Astrocyte of the cerebellum (primary cell): ENCODE measurements at regions not wholly inside any gene's neighbourhood (a gene's known extent, or its start where the extent isn't known, plus 50 kb on each side); places are given as distances from the start of the nearest gene placed in this dataset.
"Not testable (repeated sequence)": the region's sequence is repeated elsewhere in the genome, so short reads cannot be mapped to it uniquely, and the experiment has no call there.

Source experiments
- DNase-seq: peaks from one replicate; pipeline ENCODE4 v3.0.0-alpha.2; 2011; ENCODE audit warnings: low read depth
- H3K4me3 ChIP-seq: 2 replicates; pipeline ENCODE4 v1.5.1; 2011; ENCODE audit warnings: mild to moderate bottlenecking, low read depth, low read length, moderate library complexity
- CTCF ChIP-seq: IDR thresholded peaks from 2 replicates; pipeline ENCODE4 v1.5.1; 2012; ENCODE audit warnings: low read length, low read depth, moderate library complexity, mild to moderate bottlenecking; ENCODE audit errors: missing control alignments
- in situ Hi-C: cut with HindIII; loops from 2 replicates; pipeline ENCODE4 v1.10.0; 2017; ENCODE audit warnings: low sequenced_read_pairs

DNA sequence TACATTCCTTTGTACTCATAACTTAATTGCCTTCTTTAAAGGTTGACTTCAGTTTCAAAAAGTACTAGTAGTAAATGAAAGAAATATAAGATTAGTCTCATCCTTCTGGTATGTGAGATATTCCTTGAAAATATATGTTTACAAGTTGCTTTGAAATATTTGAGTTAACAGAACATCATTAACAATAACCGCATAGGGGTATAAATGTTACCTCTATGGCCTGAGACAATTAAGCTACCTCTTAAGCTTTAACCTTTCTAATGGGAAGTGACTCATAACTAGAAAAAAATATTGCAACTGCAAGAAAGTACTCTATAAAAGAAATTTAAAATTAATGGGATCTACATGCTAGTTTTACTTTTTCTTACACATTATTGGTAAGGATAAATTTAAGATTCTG is 399.0 kb downstream of the CDH10 start:
- DNase-seq, result no peak
- in situ Hi-C loops, result no loop called here
- H3K4me3 ChIP-seq, result no peak overlapping the region
- TF ChIP-seq CTCF, result no peak

DNA sequence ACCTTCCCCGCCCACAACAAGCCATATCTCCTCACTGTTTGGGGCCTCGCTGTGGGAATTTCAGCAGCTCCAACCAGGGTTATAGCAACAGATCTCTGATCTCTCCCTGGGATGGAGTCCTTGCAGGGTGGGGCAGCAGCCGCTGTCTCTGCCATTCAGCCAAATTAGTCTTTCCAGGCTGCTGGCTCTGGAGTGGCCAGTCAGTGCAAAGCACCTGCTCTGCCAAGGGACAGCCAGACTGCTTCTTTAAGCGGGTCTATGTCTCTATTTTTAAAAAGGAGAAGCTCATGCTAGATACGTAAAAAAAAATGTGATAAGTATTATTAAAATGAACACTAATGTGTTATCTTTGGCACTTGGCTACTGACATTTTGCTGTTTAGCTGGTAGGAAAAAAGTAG is 380.2 kb downstream of the CDH10 start:
- H3K4me3 ChIP-seq, result no peak overlapping the region
- no peak for DNase-seq
- in situ Hi-C loops, result no loop called here
- TF ChIP-seq CTCF, result no peak

GRCh38 chr5:24265306-24265705 is 379.5 kb downstream of the CDH10 start:
- no peak for TF ChIP-seq CTCF
- no peak overlapping the region for H3K4me3 ChIP-seq
- DNase-seq, result no peak
- in situ Hi-C loops, result no loop called here

DNA sequence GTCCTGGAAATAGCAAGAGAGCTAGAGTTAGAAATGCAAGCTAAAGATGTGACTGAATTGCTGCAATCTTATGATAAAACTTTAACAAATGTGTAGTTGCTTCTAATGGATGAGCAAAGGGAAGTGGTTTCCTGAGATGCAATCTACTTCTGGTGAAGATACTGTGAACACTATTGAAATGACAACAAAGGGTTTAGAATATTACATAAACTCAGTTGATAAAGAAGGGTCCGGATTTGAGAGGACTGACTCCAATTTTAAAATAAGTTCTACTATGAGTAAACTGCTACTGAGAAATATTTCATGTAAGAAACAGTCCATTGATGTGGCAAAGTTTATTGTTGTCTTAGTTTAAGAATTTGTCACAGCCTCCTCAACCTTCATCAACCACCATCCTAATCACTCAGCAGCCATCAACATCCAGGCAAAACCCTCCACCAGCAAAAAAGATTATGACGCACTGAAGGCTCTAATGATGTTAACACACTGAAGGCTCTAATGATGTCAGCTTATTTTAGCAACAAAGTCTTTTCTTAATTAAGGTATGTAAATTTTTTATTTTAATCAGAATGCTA is 376.2 kb downstream of the CDH10 start:
- no peak for TF ChIP-seq CTCF
- in situ Hi-C loops, result no loop called here
- no peak for DNase-seq
- H3K4me3 ChIP-seq, result no peak overlapping the region

- DNase-seq, H3K4me3 ChIP-seq, in situ Hi-C loops: not testable (repeated sequence)
These were observed 373.1 kb downstream of the CDH10 start for GRCh38 chr5:24271702-24272118.

- DNase-seq, result no peak
- no peak overlapping the region for H3K4me3 ChIP-seq
- in situ Hi-C loops, result no loop called here
- TF ChIP-seq CTCF, result no peak
These were observed 372.0 kb downstream of the CDH10 start for GRCh38 chr5:24272741-24273140.

DNA sequence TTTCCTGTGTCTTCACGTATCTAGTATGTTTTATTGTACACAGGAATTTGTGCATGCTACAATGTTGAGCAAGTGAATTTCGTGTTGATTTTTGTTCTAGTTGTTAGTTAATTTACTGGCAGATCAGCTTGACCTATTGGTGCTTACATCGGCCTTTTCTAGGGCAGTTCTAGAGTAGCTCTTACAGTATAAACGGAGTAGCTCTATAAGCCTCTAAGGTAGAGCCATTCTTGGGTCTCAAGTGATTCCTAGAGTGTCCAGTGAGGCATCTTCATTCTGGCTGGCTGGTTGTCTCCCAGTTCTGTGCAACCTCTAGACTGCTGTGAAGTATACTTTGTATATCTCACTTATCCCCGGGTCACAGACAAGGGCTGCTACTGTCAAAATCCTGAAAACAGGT is 364.6 kb downstream of the CDH10 start:
- in situ Hi-C loops, result no loop called here
- no peak overlapping the region for H3K4me3 ChIP-seq
- DNase-seq, result no peak
- TF ChIP-seq CTCF, result no peak
